ENCODE measurements at regions not wholly inside any gene's neighbourhood (a gene's known extent, or its start where the extent isn't known, plus 50 kb on each side); places are given as distances from the start of the nearest gene placed in this dataset.

DNA sequence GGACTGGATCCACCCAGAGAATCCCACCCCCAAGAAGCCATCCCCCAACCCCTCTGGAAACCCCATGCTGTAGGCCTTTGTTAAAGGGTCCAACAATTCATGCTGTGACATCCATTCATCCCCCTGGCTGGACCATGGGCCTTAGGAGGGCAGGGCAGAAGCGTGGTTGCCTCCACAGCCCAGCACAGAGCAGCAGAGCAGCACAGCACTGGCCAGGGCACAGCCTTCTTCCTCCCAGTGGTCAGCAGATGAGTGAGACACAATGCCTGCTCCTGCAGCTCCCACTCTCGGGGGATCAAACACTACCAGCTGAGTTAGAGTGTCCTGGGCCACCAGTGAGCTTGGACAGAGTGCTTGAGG lies 84.5 kb upstream of the LINC01488 start:
- no peak overlapping the region for H3K4me3 ChIP-seq (ENCODE audit: low read depth, low read length)
- no peak for DNase-seq (ENCODE audit: low read depth)
- TF ChIP-seq, protein P1, sequence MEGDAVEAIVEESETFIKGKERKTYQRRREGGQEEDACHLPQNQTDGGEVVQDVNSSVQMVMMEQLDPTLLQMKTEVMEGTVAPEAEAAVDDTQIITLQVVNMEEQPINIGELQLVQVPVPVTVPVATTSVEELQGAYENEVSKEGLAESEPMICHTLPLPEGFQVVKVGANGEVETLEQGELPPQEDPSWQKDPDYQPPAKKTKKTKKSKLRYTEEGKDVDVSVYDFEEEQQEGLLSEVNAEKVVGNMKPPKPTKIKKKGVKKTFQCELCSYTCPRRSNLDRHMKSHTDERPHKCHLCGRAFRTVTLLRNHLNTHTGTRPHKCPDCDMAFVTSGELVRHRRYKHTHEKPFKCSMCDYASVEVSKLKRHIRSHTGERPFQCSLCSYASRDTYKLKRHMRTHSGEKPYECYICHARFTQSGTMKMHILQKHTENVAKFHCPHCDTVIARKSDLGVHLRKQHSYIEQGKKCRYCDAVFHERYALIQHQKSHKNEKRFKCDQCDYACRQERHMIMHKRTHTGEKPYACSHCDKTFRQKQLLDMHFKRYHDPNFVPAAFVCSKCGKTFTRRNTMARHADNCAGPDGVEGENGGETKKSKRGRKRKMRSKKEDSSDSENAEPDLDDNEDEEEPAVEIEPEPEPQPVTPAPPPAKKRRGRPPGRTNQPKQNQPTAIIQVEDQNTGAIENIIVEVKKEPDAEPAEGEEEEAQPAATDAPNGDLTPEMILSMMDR (IDR thresholded peaks at IDR 0.05; ENCODE audit: insufficient read depth, low read length): no peak

DNA sequence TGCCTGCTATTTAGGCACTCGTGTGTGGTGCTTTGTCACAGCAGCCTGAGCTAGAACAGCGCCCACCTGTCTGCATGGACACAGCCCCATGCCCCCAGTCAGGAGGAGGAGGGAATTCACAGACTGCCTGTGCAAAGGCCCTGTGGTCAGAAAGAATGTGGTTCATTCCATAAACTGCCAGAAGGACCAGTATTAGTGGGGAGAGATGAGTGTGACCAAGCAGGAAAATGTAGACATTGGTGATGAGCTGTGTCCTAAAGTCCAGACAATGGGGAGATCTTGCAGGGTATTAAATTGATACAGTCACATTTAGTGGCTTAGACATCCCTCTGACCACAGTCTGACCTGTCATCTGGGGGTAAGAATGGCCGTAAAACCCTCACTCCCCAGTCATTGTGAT lies 83.7 kb upstream of the LINC01488 start:
- DNase-seq (ENCODE audit: low read depth): no peak
- no peak overlapping the region for H3K4me3 ChIP-seq (ENCODE audit: low read depth, low read length)
- TF ChIP-seq, protein P1 (IDR thresholded peaks at IDR 0.05; ENCODE audit: insufficient read depth, low read length): no peak

DNA sequence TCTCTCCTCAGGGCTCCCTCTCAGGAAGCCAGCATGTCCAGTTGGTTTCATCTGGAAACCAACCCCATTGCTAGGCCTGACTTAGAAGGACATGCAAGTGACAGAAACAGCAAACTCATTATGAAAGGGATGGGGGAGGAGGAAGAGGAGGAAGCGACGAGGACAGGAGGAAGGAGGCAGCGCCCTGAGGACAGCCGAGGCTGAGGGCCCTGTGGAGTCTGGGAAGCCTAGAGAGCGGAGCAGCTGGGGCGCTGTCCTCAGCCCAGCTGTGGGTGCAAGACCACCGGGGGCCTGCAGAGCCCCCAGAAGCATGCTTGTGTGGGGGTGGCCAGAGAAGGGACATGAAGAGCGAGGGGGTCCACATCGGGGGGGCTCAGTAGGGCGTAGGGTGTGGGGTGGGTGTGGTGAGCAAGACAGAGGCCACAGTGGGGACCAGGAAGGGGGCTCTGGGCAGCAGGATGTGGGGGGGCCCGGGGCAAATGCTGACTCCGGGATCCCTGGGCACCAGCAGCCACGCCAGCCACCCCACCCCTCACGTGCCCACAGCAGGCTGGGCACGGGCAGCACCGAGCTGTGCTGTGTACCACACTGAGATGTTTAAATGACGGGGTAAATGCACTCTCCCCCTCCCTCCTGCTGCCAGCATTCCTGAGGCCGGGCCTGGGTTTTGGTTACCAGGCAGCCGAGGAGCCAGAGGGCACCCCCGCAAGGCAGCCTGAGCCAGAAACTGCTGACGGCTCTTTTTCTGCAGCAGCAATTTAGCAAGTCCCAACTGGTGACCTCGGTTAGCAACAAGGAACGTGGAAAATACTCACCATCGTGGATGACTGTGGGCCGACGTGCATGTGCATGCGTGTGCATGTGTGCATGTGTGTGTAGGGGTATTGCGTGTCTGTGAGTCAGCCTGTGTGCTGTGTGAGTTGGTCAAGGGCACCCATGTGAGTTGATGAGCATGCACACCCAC lies 82.7 kb upstream of the LINC01488 start:
- no peak overlapping the region for H3K4me3 ChIP-seq (ENCODE audit: low read depth, low read length)
- no peak for DNase-seq (ENCODE audit: low read depth)
- TF ChIP-seq, protein P1 (IDR thresholded peaks at IDR 0.05; ENCODE audit: insufficient read depth, low read length): no peak

- H3K4me3 ChIP-seq (ENCODE audit: low read depth, low read length): no peak overlapping the region
- DNase-seq (ENCODE audit: low read depth): no peak
- TF ChIP-seq, protein P1 (IDR thresholded peaks at IDR 0.05; ENCODE audit: insufficient read depth, low read length): no peak
Observed at GRCh38 chr11:69400140-69400539, 81.3 kb upstream of the LINC01488 start.

DNA sequence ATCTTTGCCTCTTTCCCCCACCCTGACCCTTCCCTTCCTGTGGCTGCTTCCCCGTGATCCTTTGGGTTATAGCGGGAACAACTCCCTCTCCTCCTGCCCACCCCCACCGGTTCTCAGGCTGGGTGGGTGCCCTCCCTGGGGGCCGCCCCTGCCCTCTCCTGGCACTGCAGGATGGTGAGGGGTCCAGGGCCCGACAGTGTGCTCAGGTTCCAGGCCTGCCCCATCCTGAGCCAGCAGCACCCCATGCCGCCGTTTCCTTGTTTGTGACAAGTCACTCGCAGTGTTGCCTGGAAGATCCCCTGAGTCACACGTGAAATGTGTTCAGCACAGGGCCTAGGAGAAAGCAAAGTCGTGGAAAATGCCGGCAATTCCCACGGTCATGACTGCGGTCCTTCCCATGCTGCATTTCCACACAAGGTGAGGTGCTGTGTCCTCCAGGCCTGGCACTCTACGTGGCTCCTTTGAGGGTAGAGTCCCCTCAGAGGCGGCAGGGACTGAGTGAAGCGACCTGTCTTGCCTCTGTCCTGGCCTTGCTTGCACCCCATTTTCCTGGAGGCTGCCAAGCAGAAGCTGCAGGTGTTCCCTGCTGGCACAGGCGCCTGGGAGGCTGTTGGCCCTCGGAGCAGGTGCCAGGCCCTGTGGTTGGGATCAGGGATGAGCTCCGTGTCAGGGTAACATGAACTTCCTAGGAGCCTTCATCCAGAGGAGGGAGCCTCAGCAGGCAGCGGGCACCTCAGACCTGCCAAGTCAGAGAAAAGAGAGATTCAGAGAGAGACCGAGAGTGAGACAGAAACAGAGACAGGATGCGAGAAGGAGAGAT lies 80.5 kb upstream of the LINC01488 start:
- TF ChIP-seq, protein P1 (IDR thresholded peaks at IDR 0.05; ENCODE audit: insufficient read depth, low read length): no peak
- DNase-seq (ENCODE audit: low read depth): no peak
- H3K4me3 ChIP-seq (ENCODE audit: low read depth, low read length): no peak overlapping the region

DNA sequence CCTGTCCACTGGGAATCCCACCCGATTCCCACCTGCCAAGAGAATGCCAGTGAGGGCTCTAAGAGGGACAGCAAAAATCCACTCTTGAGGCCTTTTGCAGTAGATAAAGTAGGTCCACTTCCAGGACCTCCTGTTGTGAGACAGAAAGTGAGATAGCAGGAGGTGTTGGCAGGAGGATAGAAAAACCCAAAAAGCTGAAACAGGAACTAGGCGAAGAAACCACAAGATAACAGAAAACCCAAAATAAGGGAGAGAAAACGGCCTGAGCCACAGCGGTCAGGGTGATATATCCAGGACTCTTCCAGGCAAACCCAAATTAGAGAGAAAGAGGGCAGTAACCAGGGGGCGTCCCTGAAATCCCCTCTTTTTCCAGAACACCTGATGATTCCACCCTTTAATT lies 79.7 kb upstream of the LINC01488 start:
- H3K4me3 ChIP-seq (ENCODE audit: low read depth, low read length): no peak overlapping the region
- TF ChIP-seq, protein P1 (IDR thresholded peaks at IDR 0.05; ENCODE audit: insufficient read depth, low read length): no peak
- DNase-seq (ENCODE audit: low read depth): no peak
